CD4-positive, alpha-beta T cell (primary cell): ENCODE measurements at regions not wholly inside any gene's neighbourhood (a gene's known extent, or its start where the extent isn't known, plus 50 kb on each side); places are given as distances from the start of the nearest gene placed in this dataset.

Source experiments
- ATAC-seq: fragments of 200-7000 bp; cut with Tn5 transposase; one replicate; pipeline ENCODE4 v1.10.0; 2022; ENCODE audit warnings: mild to moderate bottlenecking; ENCODE audit not compliant: poor library complexity
- CTCF ChIA-PET: fragments of 350-600 bp; sonication (Branson Sonifier 250); formaldehyde crosslinking; loops from one replicate; lab custom pipeline; 2021; ENCODE audit warnings: antibody characterized with exemption, inconsistent platforms; lab: Charles Lee
- POLR2A ChIA-PET: fragments of 350-600 bp; sonication (Branson Sonifier 250); formaldehyde crosslinking; loops from one replicate; lab custom pipeline; 2021; ENCODE audit warnings: antibody characterized with exemption, inconsistent platforms; lab: Charles Lee
- DNase-seq, 14 experiments: peaks; one replicate each; pipeline ENCODE4 v3.0.0-alpha.2; 2013 to 2020; ENCODE audit warnings: mixed read lengths in 2 of 14
- H3K27ac ChIP-seq, 2 donors: one replicate each; pipeline versions ENCODE4 v1.5.1 to v1.7.0; 2013; ENCODE audit warnings: low read length in 2 of 2, low read depth in 1 of 2, mild to moderate bottlenecking in 1 of 2
- H3K27me3 ChIP-seq, 2 experiments: 1 replicate in 1 of 2; 2 replicates in 1 of 2; pipeline versions ENCODE4 v1.6.1 to v1.7.0; 2013; ENCODE audit warnings: low read length in 2 of 2, control low read depth in 1 of 2, mild to moderate bottlenecking in 1 of 2, moderate library complexity in 1 of 2; ENCODE audit not compliant: insufficient read depth in 2 of 2, control insufficient read depth in 1 of 2
- H3K36me3 ChIP-seq: one replicate; pipeline ENCODE4 v1.6.1; 2013; ENCODE audit warnings: low read length, control low read depth; ENCODE audit not compliant: insufficient read depth
- H3K4me1 ChIP-seq: one replicate; pipeline ENCODE4 v1.6.1; 2013; ENCODE audit warnings: low read length, control low read depth; ENCODE audit not compliant: insufficient read depth
- H3K4me3 ChIP-seq: one replicate; pipeline ENCODE4 v1.5.1; 2013; ENCODE audit warnings: mild to moderate bottlenecking, low read length, moderate library complexity
- H3K9me3 ChIP-seq, 2 experiments: 1 replicate in 1 of 2; 2 replicates in 1 of 2; pipeline versions ENCODE4 v1.6.1 to v1.7.0; 2013; ENCODE audit warnings: low read length in 2 of 2, mild to moderate bottlenecking in 2 of 2, control low read depth in 1 of 2, moderate library complexity in 1 of 2; ENCODE audit not compliant: control insufficient read depth in 1 of 2, insufficient read depth in 1 of 2
- H3K27ac Mint-ChIP-seq: one replicate; pipeline ENCODE4 v1.8.0; 2020; ENCODE audit warnings: mixed read lengths
- H3K27me3 Mint-ChIP-seq: one replicate; pipeline ENCODE4 v1.8.0; 2021; ENCODE audit warnings: mixed read lengths
- H3K36me3 Mint-ChIP-seq: one replicate; pipeline ENCODE4 v1.8.0; 2021; ENCODE audit warnings: low read depth, mixed read lengths
- H3K4me1 Mint-ChIP-seq: one replicate; pipeline ENCODE4 v1.8.0; 2021; ENCODE audit warnings: low read depth, mixed read lengths
- H3K4me3 Mint-ChIP-seq: one replicate; pipeline ENCODE4 v1.8.0; 2020; ENCODE audit warnings: mild to moderate bottlenecking, mixed read lengths
- H3K9me3 Mint-ChIP-seq: one replicate; pipeline ENCODE4 v1.8.0; 2020; ENCODE audit warnings: mixed read lengths
- intact Hi-C, 2 experiments: fragments of 100-400 bp; cut with DNase I in 1 of 2; cut with micrococcal nuclease in 1 of 2; formaldehyde crosslinking; loops; one replicate each; pipeline versions ENCODE4 v1.15.1 to v1.9.0; 2023 to 2025; cut with DNase I, micrococcal nuclease
- TF ChIP-seq, protein P1 (sequence below): fragments of 200-600 bp; IDR thresholded peaks from one replicate; pipeline ENCODE4 v1.8.0; 2022; ENCODE audit warnings: antibody characterized with exemption, mild to moderate bottlenecking

GRCh38 chr7:63029207-63029522 lies 969.5 kb upstream of the ZNF722 start:
- Histone ChIP-seq H3K9me3 (peaks cover 21 to 45% of the 10 kb centered on the region in 2 experiments), H3K27ac (no peak overlapping the region), H3K36me3 (no peaks in the 10 kb centered on the region), H3K27me3 (no peaks in the 10 kb centered on the region), H3K4me3 (no peak overlapping the region), H3K4me1 (no peaks in the 10 kb centered on the region)
- DNase-seq = no peak
- POLR2A ChIA-PET = no interaction called here
- Mint-ChIP-seq H3K27me3 (no peaks in the 10 kb centered on the region), H3K36me3 (no peaks in the 10 kb centered on the region), H3K4me1 (no peaks in the 10 kb centered on the region), H3K9me3 (peaks cover 14% of the 10 kb centered on the region), H3K4me3 (no peak overlapping the region), H3K27ac (no peak overlapping the region)
- CTCF ChIA-PET = no interaction called here
- ATAC-seq = no peak
- intact Hi-C loops = no loop called here
- TF ChIP-seq, protein P1, sequence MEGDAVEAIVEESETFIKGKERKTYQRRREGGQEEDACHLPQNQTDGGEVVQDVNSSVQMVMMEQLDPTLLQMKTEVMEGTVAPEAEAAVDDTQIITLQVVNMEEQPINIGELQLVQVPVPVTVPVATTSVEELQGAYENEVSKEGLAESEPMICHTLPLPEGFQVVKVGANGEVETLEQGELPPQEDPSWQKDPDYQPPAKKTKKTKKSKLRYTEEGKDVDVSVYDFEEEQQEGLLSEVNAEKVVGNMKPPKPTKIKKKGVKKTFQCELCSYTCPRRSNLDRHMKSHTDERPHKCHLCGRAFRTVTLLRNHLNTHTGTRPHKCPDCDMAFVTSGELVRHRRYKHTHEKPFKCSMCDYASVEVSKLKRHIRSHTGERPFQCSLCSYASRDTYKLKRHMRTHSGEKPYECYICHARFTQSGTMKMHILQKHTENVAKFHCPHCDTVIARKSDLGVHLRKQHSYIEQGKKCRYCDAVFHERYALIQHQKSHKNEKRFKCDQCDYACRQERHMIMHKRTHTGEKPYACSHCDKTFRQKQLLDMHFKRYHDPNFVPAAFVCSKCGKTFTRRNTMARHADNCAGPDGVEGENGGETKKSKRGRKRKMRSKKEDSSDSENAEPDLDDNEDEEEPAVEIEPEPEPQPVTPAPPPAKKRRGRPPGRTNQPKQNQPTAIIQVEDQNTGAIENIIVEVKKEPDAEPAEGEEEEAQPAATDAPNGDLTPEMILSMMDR = no peak

DNA sequence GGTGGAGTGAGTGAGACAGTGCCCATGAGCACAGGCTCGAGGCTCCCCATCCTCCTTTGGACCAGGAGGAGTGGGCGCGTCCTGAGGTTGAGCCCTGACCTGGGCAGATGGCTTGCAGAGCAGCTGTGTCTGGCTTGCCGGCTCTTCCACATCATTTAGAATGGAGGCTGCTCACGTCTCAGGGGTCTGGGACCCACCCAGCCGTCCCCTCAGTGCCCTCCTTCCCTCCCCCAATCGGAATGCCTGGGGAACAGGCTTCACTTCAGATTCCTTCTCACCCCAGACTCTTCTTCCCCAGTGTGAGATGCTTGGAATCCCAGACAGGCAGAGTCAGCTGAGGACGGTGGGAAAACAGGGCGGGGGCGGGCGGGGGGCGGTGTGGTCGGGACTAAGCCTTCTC lies 968.6 kb upstream of the ZNF722 start:
- Histone ChIP-seq H3K27me3 (no peaks in the 10 kb centered on the region), H3K36me3 (no peaks in the 10 kb centered on the region), H3K9me3 (peaks cover 21 to 40% of the 10 kb centered on the region in 2 experiments), H3K4me1 (no peaks in the 10 kb centered on the region), H3K27ac (no peak overlapping the region), H3K4me3 (no peak overlapping the region)
- intact Hi-C loops = no loop called here
- Mint-ChIP-seq H3K36me3 (no peaks in the 10 kb centered on the region), H3K27me3 (no peaks in the 10 kb centered on the region), H3K4me1 (no peaks in the 10 kb centered on the region), H3K9me3 (peaks cover 13% of the 10 kb centered on the region), H3K4me3 (no peak overlapping the region), H3K27ac (no peak overlapping the region)
- CTCF ChIA-PET = no interaction called here
- ATAC-seq (no peak), DNase-seq (no peak)
- TF ChIP-seq, protein P1 = no peak
- POLR2A ChIA-PET = no interaction called here

- Mint-ChIP-seq H3K27me3 (no peaks in the 10 kb centered on the region), H3K27ac (no peak overlapping the region), H3K4me1 (no peaks in the 10 kb centered on the region), H3K4me3 (no peak overlapping the region), H3K9me3 (peaks cover 17% of the 10 kb centered on the region), H3K36me3 (no peaks in the 10 kb centered on the region)
- no peaks in the 10 kb centered on the region for H3K4me1 ChIP-seq
- no peak overlapping the region for H3K27ac ChIP-seq
- no peak for DNase-seq
- no peak for ATAC-seq
- ChIA-PET POLR2A (no interaction called here), CTCF (no interaction called here)
- no peaks in the 10 kb centered on the region for H3K27me3 ChIP-seq
- peaks cover 21 to 35% of the 10 kb centered on the region in 2 experiments for H3K9me3 ChIP-seq
- H3K4me3 ChIP-seq = no peak overlapping the region
- no peaks in the 10 kb centered on the region for H3K36me3 ChIP-seq
- intact Hi-C loops = no loop called here
- TF ChIP-seq, protein P1 = no peak
Observed at GRCh38 chr7:63031838-63032436, 966.7 kb upstream of the ZNF722 start.
